GM10248 (cell line): ENCODE measurements at regions not wholly inside any gene's neighbourhood (a gene's known extent, or its start where the extent isn't known, plus 50 kb on each side); places are given as distances from the start of the nearest gene placed in this dataset.

Experiments
- CTCF ChIA-PET: fragments of 300-600 bp; sonication (Branson Sonifier 250); formaldehyde crosslinking; extraction: SDS; loops from one replicate; lab custom pipeline; 2021; ENCODE audit warnings: antibody characterized with exemption; lab: Yijun Ruan, JAX
- POLR2A ChIA-PET: fragments of 350-650 bp; sonication (Branson Sonifier 250); formaldehyde crosslinking; extraction: SDS; loops from one replicate; lab custom pipeline; 2020; ENCODE audit warnings: antibody characterized with exemption; lab: Yijun Ruan, JAX
- DNase-seq: peaks from one replicate; pipeline ENCODE4 v3.0.0; 2012; ENCODE audit errors: extremely low spot score
- TF ChIP-seq, protein P1 (sequence below): IDR thresholded peaks from 2 replicates; pipeline ENCODE4 v1.5.1; 2012; ENCODE audit warnings: mild to moderate bottlenecking, low read depth; ENCODE audit errors: extremely low read depth, missing control alignments, control extremely low read depth

- no peak for DNase-seq
- ChIA-PET POLR2A (no interaction called here), CTCF (no interaction called here)
- TF ChIP-seq, protein P1, sequence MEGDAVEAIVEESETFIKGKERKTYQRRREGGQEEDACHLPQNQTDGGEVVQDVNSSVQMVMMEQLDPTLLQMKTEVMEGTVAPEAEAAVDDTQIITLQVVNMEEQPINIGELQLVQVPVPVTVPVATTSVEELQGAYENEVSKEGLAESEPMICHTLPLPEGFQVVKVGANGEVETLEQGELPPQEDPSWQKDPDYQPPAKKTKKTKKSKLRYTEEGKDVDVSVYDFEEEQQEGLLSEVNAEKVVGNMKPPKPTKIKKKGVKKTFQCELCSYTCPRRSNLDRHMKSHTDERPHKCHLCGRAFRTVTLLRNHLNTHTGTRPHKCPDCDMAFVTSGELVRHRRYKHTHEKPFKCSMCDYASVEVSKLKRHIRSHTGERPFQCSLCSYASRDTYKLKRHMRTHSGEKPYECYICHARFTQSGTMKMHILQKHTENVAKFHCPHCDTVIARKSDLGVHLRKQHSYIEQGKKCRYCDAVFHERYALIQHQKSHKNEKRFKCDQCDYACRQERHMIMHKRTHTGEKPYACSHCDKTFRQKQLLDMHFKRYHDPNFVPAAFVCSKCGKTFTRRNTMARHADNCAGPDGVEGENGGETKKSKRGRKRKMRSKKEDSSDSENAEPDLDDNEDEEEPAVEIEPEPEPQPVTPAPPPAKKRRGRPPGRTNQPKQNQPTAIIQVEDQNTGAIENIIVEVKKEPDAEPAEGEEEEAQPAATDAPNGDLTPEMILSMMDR, result no peak
Measured at GRCh38 chr2:104904889-104905288, 51.0 kb downstream of the POU3F3 start.

GRCh38 chr2:104909317-104909716, 55.4 kb downstream of the POU3F3 start:
- TF ChIP-seq, protein P1, result no peak

DNA sequence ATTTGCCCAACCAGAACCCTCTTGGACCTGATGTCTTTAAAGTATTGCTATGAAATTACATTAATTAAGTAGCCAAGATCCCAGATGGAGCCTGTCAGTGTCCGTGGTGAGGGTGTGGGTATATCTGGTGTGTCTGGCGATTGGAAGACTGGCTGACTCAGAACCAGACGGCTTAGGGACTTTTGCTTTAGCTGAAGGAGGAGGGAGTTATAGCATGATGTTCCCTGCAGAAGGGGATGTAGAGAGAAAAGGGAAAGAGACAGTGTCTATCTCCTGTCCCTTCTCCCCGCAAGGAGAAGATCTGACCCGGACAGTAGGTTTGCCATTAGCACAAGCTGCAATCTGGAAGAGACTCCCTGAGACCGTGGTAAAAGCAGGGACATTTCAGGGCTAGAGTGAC, 60.6 kb downstream of the POU3F3 start:
- no peak for DNase-seq
- CTCF ChIA-PET, result interaction anchor here (1.7 to 1.9 kb wide), 3 partner anchors 8 to 65 kb away, joined by 3 to 5 read pairs (median 5); no protein-coding TSS in a partner anchor
- POLR2A ChIA-PET, result no interaction called here
- TF ChIP-seq, protein P1, result no peak

More at GRCh38 chr2:104909317-104909716, 55.4 kb downstream of the POU3F3 start:
- CTCF ChIA-PET, result no interaction called here
- POLR2A ChIA-PET, result no interaction called here
- DNase-seq, result no peak

- ChIA-PET CTCF (interaction anchor here (1.7 kb wide), 1 partner anchor 66 kb away, joined by 3 read pairs; no protein-coding TSS in a partner anchor), POLR2A (no interaction called here)
- TF ChIP-seq, protein P1, result no peak
- no peak for DNase-seq
Measured at GRCh38 chr2:104915107-104915793, 61.3 kb downstream of the POU3F3 start.

GRCh38 chr2:104919127-104919526, 65.2 kb downstream of the POU3F3 start:
- TF ChIP-seq, protein P1, result no peak
- no peak for DNase-seq
- ChIA-PET POLR2A (no interaction called here), CTCF (no interaction called here)

DNA sequence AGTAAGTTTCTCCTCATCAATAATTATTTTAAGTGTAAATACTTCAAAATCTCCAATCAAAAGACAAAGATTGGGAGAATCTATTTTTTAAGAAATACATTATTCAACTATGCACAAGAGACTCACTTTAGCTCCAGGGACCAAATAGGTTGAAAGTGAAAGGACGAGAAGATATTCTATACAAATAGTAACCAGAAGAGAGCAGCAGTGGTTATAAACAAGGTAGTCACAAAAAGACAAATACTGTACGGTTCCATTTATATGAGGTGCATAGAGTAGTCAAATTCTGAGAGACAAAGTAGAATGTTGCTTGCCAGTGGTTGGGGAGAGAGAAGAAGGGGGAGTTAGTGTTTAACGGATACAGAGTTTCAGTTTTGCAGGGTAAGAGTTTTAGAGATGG, 69.8 kb downstream of the POU3F3 start:
- CTCF ChIA-PET, result interaction anchor here (1.2 to 1.8 kb wide), 5 partner anchors 10 to 21 kb away, joined by 3 to 5 read pairs (median 4); no protein-coding TSS in a partner anchor
- TF ChIP-seq, protein P1, result no peak
- POLR2A ChIA-PET, result no interaction called here
- DNase-seq, result no peak
